COLO668 (cell line): ENCODE measurements at regions not wholly inside any gene's neighbourhood (a gene's known extent, or its start where the extent isn't known, plus 50 kb on each side); places are given as distances from the start of the nearest gene placed in this dataset.

Experiments used
- DNase-seq: peaks from one replicate; lab custom pipeline; 2025; ENCODE audit not compliant: unreplicated experiment; lab: John Stamatoyannopoulos, UW

DNA sequence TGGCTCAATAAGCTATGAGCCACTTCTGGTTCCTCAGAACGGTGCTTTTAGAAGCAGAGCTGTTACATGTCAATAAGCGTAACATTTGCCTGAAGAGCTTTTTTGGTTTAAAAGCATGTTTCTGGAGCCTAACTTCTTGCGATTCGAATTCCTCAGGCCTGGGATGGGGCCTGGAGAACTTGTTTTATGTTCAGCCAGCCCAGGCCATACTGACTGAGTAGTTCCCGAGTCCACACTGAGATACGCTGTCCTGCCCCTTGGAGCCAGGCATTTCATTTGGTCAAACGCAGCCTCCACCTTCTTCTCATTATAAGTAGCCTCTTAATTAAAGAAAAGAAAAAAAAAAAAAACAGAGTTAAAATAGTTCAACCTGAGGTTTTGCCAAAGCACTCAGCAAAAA is 260.6 kb upstream of the ANKRD55 start:
- no peak for DNase-seq

DNA sequence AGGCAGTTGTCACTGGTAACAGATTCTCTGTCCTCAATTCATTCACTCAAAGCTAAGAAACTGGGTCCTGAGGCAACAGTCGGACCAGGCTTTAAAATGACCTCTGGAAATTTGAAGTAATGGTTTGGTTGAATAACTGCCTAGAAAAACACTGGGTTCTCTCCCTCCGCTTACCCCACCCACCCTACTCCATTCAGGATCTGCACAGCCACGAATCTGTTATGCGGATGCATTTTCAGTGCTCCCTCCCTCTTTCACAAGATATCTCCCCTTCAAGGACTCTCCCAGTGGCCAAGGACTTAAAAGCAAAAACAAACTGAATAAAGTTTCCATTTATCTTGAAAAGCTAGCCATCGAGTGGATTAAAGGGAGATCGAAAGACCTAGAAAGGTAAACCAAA is 260.2 kb upstream of the ANKRD55 start:
- no peak for DNase-seq

DNA sequence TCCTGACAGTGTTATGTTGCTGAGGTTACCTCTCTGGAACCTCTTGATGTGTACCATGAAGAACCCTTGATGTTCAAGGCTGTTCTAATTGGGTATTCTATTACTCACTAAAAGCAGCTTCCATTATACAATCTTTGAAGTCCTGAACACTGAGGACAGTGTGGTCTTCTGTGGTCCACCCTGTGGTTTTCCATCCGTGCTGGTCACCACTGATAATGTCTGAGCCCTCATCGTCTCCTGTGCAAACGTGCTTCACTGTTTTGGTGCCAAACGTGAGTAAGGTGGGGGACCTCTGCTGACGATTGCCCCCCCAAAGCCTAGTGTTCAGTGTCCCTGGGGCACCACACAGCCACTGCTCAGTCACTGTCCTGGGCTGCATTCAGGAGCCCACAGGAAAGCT is 259.7 kb upstream of the ANKRD55 start:
- no peak for DNase-seq

DNA sequence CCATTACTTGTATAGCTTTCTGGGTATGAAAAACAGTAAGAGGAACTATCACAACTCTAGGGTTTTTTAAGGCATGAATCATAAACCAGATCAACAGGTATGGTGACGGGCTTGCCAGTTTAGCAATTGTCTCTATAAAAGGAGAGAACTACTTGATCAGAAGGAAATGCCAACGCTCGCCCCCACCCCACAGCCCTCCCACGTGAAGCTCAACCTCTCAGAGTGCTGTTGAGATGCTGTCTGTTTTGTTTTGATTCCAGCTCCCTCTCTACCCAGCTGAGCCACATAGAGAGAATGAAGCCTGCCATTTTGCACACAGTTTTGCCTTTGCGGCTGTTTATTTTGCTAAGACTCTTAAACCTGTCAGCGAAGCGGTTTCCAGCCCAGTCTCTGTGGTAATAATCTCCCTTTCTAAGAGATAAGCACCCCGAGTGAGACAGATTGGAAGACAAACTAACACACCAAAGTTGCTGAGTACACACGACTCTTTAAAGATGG is 257.9 kb upstream of the ANKRD55 start:
- DNase-seq = no peak

DNA sequence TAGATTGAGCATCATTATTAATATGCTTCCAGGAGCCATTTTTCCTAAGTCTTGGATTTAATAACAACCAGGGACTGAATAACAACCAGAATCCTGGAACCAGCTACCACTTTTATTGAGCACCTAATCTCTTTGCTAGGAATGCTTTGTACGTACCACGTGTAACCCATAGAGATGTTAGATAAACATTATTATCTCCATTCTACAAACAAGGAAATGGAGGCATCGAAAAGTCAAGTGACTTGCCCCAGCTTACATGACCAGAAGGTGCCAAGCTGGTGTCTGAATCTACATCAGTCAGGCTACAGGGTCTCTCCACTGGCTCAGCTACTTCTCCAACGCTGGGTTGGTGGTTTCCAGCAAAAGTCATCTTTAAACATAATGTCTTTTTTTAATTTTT is 256.1 kb upstream of the ANKRD55 start:
- no peak for DNase-seq

DNA sequence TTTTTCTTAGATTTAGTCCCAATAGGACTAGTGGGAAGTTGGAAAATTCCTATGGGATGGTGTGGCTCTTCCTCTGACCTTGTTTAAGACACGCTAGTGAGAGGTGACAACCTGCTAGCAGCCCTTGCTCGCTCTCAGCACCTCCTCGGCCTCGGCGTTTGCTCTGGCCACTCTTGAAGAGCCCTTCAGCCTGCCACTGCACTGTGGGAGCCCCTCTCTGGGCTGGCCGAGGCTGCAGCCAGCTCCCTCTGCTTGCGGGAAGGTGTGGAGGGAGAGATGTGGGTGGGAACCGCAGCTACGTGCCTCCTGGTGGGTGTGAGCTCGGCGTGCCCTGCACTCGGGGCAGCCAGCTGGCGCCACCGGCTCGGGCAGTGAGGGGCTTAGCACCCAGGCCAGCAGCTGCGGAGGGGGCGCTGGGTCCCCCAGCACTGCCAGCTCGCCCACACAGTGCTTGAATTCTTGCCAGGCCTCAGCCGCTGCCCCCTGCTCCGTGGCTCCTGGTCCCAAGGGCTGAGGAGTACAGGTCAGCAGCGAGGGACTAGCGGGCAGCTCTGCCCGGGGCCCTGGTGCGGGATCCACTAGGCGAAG is 254.5 kb upstream of the ANKRD55 start:
- DNase-seq = no peak

DNA sequence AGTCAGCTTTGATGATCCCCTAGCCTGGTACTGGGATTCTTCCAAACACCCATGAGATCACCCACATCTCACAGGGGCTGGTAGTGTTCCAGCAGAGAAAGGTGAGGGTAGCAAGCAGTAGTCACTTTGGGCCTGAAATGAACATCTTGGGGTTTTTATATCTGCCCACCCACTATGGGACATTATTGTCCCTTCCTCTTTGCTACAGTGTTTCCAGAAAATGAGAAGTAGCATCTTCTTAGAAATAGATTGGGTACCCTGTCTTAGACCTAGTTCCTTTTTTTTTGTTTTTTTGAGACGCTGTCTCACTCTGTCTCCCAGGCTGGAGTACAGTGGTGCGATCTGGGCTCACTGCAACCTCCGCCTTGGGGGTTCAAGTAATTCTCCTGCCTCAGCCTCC is 249.2 kb upstream of the ANKRD55 start:
- DNase-seq = no peak

DNA sequence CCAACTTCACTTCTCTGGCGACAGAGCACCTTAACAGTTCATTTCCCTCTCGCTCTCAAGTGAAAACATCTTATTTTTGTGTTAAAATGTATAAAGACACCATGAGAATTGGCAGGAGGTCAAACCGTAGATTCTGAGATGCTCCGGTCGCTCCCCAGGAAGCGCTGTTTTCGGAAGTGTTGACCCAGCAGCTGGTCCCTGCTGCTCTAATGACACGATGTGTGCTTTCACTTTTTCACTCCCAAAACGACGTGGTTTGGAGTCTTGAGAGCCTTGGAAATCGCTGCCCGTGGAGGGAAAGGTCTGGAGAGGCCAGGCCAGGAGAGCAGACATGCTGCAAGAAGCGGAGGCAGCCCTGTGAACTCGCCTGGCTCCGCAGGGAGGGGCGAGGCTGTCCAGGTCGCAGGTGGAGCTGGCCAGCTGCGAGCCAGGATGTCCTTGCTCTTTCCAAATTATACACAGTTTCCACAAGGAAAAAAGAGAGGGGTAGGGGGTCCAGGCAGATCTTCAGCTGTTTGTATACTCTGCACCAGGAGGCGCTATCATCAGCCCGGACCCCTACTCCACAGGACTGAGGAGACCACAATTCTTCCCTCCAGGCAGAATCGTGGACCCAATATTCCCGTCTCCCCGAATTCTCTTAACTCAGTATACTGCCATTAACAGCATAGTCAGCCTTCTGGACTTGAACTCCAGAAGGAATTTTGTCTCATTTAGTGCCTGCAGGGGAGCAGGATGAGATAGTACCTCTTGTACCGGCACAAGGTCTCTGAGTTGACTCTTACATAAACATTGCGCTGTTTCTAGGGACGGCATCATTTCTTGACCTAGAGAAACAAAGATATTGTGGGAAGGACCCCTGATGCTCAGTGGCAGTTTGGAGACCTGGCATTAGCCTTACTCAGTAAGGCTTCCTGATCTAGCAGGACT is 248.6 kb upstream of the ANKRD55 start:
- DNase-seq = no peak

DNA sequence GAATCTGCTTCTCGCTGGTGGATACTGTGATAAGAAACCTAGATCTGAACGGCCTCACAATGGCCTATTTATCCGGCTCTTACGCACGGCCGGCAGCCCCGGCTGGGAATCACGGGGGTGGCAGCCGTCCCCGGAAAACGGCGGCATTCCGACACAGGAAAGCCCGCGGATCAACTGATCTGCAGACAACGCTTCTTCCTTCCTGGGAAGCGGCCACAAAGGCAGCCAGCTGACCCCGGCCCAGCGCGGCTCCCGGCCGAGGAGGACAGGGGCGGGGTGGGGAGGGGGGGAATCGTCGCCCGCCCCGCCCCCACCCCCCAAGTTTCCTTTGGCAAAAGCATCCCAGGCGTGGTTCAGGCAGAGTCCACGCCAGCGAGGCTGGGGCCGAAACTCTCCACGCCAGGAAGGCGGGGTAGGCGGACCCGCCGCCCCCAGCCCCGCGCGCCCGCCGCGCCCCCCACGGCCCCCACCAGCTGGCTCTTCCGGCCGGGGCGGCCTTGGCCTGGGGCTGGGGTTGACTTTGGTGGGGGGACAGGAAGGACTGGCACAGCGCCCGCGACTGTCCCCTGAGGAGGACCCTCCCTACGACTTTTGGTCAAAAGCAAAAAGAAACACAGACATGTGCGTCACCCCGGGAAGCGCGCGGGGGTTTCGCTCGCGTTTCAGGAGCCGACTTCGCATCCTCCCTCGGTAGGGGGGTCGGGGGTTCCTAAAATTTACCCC is 247.7 kb upstream of the ANKRD55 start:
- no peak for DNase-seq

DNA sequence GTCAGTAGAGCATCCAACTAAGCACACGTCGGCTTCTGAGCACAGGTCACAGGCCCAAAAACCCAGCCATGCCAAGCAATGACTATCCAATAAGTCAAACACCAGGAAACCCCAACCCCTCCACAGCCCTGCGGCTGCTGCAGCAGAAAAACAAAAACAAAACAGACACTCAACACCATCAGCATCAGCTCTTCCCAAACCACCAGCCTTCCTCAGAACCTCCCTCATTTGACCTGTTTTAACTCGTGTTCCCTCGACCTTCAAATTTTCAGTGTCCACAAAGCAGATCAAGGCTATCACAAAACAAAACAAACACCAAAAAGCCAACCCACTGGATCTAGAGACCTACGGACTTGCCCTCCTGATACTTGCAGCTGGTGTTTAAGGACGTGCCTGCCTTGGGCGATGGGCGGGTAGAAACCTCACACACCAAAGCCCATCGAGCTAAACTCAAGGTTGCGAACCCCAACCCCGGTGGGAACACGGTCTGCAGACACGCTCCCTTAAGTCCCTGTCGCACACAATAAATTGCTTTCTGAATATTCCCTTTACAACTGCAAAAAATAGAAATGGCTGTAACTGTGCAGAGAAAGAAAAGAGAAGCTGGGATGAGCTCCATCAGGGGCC is 247.1 kb upstream of the ANKRD55 start:
- DNase-seq = no peak

DNA sequence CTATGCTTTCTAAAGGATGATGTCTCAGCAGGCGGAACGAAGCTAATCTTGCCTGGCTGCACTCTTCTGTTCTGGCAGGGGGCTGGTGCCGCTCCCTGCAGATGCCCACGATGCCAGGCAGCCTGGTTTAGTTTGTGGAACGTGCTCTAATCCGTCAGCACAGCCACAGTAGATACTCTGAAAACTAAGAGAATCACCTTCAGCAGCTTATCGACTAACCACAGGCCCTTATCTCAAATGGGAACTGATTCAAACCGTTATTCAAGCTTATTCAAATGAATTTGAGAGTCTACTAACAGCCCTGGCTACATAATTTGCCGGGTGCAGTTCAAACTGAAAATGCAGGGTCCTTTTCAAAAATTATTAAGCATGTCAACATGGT is 246.6 kb upstream of the ANKRD55 start:
- DNase-seq = no peak

DNA sequence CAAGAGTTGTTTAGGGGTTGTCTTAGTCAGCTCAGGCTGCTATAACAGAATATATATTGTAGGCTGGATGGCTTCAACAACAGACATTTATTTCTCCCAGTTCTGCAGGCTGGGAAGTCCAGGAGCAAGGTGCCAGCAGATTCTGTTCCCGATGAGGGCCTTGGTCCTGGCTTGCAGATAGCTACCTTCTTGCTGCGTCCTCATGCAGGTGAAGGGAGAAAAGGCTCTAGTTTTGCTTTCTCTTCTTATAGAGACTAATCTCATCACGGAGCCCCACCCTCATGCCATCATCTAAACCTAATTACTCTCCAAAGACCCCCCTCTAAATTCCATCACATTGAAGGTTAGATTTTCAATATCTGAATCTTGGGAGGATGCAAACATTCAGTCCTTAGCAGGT is 246.0 kb upstream of the ANKRD55 start:
- no peak for DNase-seq

DNA sequence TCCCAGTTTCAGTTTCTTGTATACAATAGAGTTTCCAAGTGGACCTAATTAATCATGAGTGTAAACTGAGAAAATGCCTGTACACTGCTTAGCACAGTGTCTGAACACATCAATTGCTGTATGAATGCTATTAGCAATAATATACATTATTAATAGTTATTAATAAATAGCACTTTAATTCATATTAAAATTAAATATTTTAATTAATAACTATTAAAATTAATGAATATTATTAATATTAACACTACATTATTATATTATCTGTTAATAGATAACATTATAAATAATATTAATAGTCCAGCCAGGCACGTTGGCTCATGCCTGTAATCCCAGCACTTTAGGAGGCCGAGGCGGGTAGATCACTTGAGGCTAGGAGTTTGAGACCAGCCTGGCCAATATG is 244.9 kb upstream of the ANKRD55 start:
- DNase-seq = no peak

DNA sequence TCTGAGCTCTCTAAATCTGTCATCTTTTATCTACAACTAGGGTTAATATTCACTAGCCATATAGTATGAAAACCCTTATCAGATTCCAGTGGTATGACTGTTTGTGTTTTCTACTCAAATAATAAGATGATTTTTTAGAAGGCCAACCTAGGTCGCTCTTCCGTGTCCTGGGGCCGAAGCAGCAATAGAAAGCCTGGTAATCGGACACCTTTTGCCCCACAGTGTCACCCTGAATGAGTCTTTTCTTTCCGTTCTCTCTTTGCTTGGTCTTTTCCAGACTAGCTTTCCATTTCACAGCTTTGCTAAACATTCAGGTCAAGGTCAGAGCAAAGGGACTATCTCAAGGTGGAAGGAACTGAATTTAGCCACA is 243.3 kb upstream of the ANKRD55 start:
- no peak for DNase-seq

DNA sequence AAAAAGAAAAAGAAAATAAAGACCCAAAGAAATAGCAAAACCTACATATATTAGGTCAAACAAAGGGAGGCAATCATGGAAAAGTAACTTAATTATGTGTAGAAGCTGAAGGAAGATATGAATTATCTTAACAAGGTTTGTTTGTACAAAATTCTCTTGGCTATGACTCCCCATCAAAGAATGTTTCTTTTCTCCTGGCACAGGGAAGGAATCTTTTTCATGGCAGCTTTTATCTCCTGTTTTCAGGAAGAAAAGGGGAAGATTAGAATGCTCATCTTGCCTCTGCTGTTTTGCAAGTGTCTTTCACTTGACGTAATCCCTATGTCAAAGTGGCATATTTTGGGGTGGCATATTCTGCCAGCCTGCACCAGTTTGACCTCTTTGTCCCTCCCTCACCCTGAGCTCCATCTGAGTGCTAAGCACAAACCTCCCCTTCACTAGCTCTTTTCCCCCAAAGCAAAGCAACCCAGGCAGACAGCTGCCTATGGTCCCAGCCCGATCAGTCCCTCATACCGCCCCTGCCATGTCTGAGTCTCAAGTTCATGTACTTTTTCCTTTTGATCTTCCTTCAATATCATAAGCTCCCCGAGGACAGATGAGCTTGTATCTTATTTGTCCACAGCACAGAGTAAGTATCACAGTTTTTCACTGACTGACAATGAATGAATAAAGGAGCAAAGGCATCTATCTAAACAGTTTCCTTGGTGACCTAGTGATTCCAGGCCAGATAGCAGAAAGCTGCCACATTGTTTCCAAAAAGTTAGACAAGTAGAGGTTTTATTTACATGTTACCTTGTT is 242.8 kb upstream of the ANKRD55 start:
- DNase-seq = no peak

DNA sequence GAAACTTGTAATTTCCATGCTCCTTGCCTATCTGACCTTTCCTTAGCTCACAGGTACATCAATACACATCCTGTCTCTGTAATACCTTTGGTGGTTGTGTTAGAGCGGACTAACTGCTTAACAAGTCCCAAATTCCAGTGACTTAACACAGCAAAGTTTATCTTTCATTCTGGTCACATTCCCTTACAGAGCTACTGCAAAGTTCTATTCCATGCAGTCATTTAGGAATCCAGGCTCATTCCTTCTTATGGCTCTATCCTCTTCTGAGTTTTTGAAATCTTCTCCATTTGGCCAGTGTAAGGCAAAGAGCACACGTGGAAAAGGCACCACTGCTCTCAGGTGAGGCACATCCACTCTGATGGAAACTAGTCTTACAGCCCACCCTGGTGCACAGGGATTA is 238.6 kb upstream of the ANKRD55 start:
- DNase-seq = no peak

DNA sequence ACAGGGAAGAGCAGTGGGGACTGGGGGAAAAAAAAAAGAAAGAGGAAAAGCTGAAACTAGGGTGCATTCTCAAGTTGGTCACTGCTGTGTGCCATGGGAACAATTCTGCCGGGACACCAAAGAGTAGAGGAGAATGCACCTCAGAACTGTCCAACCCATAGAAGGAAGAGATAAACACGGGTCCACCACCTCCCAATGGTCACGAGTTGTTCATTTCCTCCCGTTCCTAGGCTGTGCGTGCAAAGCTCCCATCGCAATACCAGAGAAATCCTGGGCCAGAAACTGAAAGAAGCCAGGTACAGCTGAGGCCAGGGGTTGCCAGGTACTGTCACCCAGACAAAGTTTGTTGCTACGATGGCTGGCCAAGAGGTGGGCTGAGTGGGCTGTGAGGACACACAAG is 236.9 kb upstream of the ANKRD55 start:
- DNase-seq = no peak

DNA sequence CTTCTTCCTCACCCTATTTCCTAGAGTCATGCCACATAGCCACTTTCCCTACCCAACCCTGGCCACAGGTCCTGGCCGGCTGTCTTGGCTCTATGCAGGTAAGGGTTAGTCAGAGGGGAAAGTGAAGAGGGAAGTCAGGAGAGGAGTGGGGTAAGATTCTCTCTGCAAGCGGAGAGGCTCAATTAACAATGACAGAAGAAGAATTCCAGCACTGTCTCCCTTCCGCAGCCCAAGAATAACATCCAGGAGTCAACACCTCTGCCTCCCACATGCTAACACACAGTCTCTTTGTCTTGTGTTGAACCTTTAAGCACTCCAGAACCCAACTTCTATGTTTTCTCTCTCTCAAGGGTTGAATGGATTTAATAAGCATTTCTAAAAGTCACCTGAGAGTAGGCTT is 235.1 kb upstream of the ANKRD55 start:
- no peak for DNase-seq

DNA sequence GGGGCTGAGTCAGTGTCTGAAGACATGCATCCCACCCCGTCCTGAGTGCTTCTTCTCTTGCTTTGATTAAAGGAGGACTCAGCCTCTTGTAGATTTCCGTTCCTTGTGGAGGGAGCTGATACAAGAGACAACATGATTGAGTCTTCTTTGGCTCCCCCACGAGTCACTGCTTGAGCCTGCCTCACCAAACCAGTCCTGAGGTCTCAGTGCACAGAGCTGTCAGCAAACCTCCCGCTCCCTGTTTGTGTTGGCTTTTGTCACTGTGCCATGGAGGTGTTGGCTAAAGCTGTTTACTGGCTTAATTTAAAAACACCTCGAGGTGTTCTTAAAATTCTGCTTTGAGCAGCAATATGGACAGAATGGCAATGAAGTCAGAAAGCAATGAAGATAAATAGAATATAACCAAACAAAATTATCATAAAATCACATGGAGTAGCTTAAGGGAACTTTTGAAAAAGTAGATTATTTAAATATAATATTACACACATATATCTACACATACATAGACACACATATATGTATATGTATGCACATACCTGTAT is 234.1 kb upstream of the ANKRD55 start:
- DNase-seq = no peak

DNA sequence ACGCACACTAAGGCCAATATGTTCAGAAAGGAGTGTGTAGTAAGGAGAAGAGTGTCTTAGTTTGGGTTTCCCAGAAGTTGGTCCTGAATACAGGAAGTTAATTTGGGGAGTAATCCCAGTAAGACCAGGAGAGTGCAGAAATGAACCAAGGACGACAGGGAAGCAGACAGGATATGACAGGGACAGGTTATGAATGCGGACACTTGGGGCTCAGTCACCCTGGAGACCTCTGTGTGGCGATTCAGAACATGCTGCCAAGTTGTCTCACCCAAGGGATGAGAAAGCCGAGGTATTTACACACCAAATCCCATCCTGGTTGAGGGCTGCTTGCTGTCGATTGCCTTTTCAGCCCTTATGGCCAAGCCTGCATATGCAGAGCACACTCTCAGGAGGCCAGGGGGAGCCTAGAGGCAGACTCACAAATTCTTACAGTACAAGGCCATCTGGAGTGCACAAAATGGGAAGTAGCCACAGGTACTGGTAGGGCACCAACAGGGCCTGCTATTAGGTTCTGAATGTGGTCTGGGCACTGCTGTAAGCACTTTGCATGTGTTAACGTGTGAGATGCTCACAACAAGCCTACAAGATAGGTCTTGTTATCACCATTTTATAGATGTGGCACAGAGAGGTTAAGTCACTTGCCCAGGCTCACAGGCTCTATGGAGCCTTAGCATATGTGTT is 233.1 kb upstream of the ANKRD55 start:
- DNase-seq = no peak
